Endodermal cell (in vitro differentiated cells): ENCODE measurements at regions not wholly inside any gene's neighbourhood (a gene's known extent, or its start where the extent isn't known, plus 50 kb on each side); places are given as distances from the start of the nearest gene placed in this dataset.

ENCODE experiments used
- DNase-seq: peaks from one replicate; pipeline ENCODE4 v3.0.0-alpha.2; 2017
- H3K27ac ChIP-seq: 2 replicates; pipeline ENCODE4 v1.5.1; 2013; ENCODE audit warnings: mild to moderate bottlenecking, low read depth, low read length, moderate library complexity
- H3K27me3 ChIP-seq: 2 replicates; pipeline ENCODE4 v1.6.1; 2013; ENCODE audit warnings: mild to moderate bottlenecking, low read length, moderate library complexity; ENCODE audit not compliant: insufficient read depth, control insufficient read depth, poor library complexity, severe bottlenecking
- H3K36me3 ChIP-seq: 2 replicates; pipeline ENCODE4 v1.7.0; 2013; ENCODE audit warnings: mild to moderate bottlenecking, low read length, moderate library complexity; ENCODE audit not compliant: control insufficient read depth, insufficient read depth
- H3K4me1 ChIP-seq: one replicate; pipeline ENCODE4 v1.7.0; 2013; ENCODE audit warnings: low read length; ENCODE audit not compliant: control insufficient read depth, insufficient read depth
- H3K4me3 ChIP-seq: 2 replicates; pipeline ENCODE4 v1.5.1; 2013; ENCODE audit warnings: mild to moderate bottlenecking, low read length, moderate library complexity
- H3K9ac ChIP-seq: 2 replicates; pipeline ENCODE4 v1.6.1; 2013; ENCODE audit warnings: mild to moderate bottlenecking, low read length, moderate library complexity; ENCODE audit not compliant: poor library complexity, severe bottlenecking; ENCODE audit errors: extremely low read depth
- H3K9me3 ChIP-seq: 2 replicates; pipeline ENCODE4 v1.6.1; 2013; ENCODE audit warnings: mild to moderate bottlenecking, low read length, moderate library complexity; ENCODE audit not compliant: control insufficient read depth
- H3K27ac Mint-ChIP-seq: 2 replicates; pipeline ENCODE4 v1.8.0; 2020; ENCODE audit warnings: mixed read lengths
- H3K27me3 Mint-ChIP-seq: 2 replicates; pipeline ENCODE4 v1.8.0; 2021; ENCODE audit warnings: mild to moderate bottlenecking, mixed read lengths; ENCODE audit not compliant: insufficient read depth
- H3K36me3 Mint-ChIP-seq: 2 replicates; pipeline ENCODE4 v1.8.0; 2020; ENCODE audit warnings: low read depth, mixed read lengths
- H3K4me1 Mint-ChIP-seq: 2 replicates; pipeline ENCODE4 v1.8.0; 2020; ENCODE audit warnings: mixed read lengths
- H3K4me3 Mint-ChIP-seq: 2 replicates; pipeline ENCODE4 v1.8.0; 2020; ENCODE audit warnings: mild to moderate bottlenecking, moderate library complexity, mixed read lengths
- H3K9me3 Mint-ChIP-seq: 2 replicates; pipeline ENCODE4 v1.8.0; 2020; ENCODE audit warnings: mild to moderate bottlenecking, mixed read lengths
- CTCF ChIP-seq: fragments of 200-600 bp; sonication (generic); conservative IDR thresholded peaks from 2 replicates; pipeline ENCODE4 v1.5.0; 2021; ENCODE audit warnings: antibody characterized with exemption, mild to moderate bottlenecking
- WGBS, 2 experiments: methylation state at CpG; one replicate each; pipeline versions ENCODE4 v1.1.5 to v1.1.7; 2013; ENCODE audit warnings: missing lambda C conversion rate in 2 of 2, mixed read lengths in 1 of 2; ENCODE audit not compliant: insufficient coverage in 1 of 2, insufficient read length in 1 of 2; 5-methylcytosine and 5-hydroxymethylcytosine counted together

GRCh38 chr1:106584107-106584506 lies 472.4 kb upstream of the PRMT6 start:
- Histone ChIP-seq H3K36me3 (no peaks in the 10 kb centered on the region), H3K9me3 (no peaks in the 10 kb centered on the region), H3K4me3 (no peak overlapping the region), H3K27me3 (no peaks in the 10 kb centered on the region), H3K9ac (no peak overlapping the region), H3K27ac (no peak overlapping the region), H3K4me1 (no peaks in the 10 kb centered on the region)
- H3K9me3 Mint-ChIP-seq, result no peaks in the 10 kb centered on the region
- no peak overlapping the region for H3K4me3 Mint-ChIP-seq
- no peaks in the 10 kb centered on the region for H3K36me3 Mint-ChIP-seq
- DNase-seq, result no peak
- H3K27me3 Mint-ChIP-seq, result no peaks in the 10 kb centered on the region
- H3K27ac Mint-ChIP-seq, result no peak overlapping the region
- WGBS, 2 experiments, result 92 to 100% methylated on average over 1 of the region's 1 CpG
- no peaks in the 10 kb centered on the region for H3K4me1 Mint-ChIP-seq
- no peak for TF ChIP-seq CTCF

GRCh38 chr1:106584676-106585075 lies 471.8 kb upstream of the PRMT6 start:
- H3K4me3 ChIP-seq, result no peak overlapping the region
- H3K36me3 Mint-ChIP-seq, result no peaks in the 10 kb centered on the region
- no peaks in the 10 kb centered on the region for H3K4me1 Mint-ChIP-seq
- no peak overlapping the region for H3K4me3 Mint-ChIP-seq
- H3K27me3 ChIP-seq, result no peaks in the 10 kb centered on the region
- H3K27ac ChIP-seq, result no peak overlapping the region
- whole genome bisulfite sequencing, 2 experiments, result 87 to 98% methylated on average over 3 to 4 of the region's 4 CpGs
- H3K9me3 Mint-ChIP-seq, result no peaks in the 10 kb centered on the region
- H3K9ac ChIP-seq, result no peak overlapping the region
- no peaks in the 10 kb centered on the region for H3K4me1 ChIP-seq
- TF ChIP-seq CTCF, result no peak
- H3K27me3 Mint-ChIP-seq, result no peaks in the 10 kb centered on the region
- no peak overlapping the region for H3K27ac Mint-ChIP-seq
- no peaks in the 10 kb centered on the region for H3K36me3 ChIP-seq
- peaks cover 2% of the 10 kb centered on the region for H3K9me3 ChIP-seq
- no peak for DNase-seq

- WGBS, 2 experiments, result 91 to 100% methylated on average over 2 of the region's 2 CpGs
- Mint-ChIP-seq H3K4me3 (no peak overlapping the region), H3K36me3 (no peaks in the 10 kb centered on the region), H3K27ac (no peak overlapping the region), H3K9me3 (peaks cover 8% of the 10 kb centered on the region), H3K4me1 (peaks cover 2% of the 10 kb centered on the region), H3K27me3 (no peaks in the 10 kb centered on the region)
- DNase-seq, result no peak
- H3K27me3 ChIP-seq, result no peaks in the 10 kb centered on the region
- no peak overlapping the region for H3K27ac ChIP-seq
- H3K4me3 ChIP-seq, result no peak overlapping the region
- no peaks in the 10 kb centered on the region for H3K36me3 ChIP-seq
- H3K9me3 ChIP-seq, result no peaks in the 10 kb centered on the region
- no peaks in the 10 kb centered on the region for H3K4me1 ChIP-seq
- H3K9ac ChIP-seq, result no peak overlapping the region
- no peak for TF ChIP-seq CTCF
Measured at GRCh38 chr1:106600626-106601025, 455.8 kb upstream of the PRMT6 start.
